Activated T-cell treated with anti-CD3 and anti-CD28 coated beads, Interleukin-2, amount 50 U/mL, for 72 hours (primary cell): ENCODE measurements at regions not wholly inside any gene's neighbourhood (a gene's known extent, or its start where the extent isn't known, plus 50 kb on each side); places are given as distances from the start of the nearest gene placed in this dataset.
"Not testable (repeated sequence)": the region's sequence is repeated elsewhere in the genome, so short reads cannot be mapped to it uniquely, and the experiment has no call there.

Experiments used
- ATAC-seq, 2 donors: fragments of 150-1000 bp; cut with Tn5 transposase; replicated peaks in 1 of 2; 2 replicates each; pipeline ENCODE4 v1.10.0; 2021; ENCODE audit warnings: moderate library complexity in 2 of 2, mild to moderate bottlenecking in 1 of 2
- DNase-seq, 2 donors: peaks; one replicate each; pipeline ENCODE4 v3.0.0; 2021 to 2022; ENCODE audit warnings: mixed read lengths in 1 of 2
- H3K27ac Mint-ChIP-seq: one replicate; pipeline ENCODE4 v1.8.0; 2022; ENCODE audit warnings: mild to moderate bottlenecking, moderate library complexity, mixed read lengths
- H3K27me3 Mint-ChIP-seq: one replicate; pipeline ENCODE4 v1.8.0; 2022; ENCODE audit warnings: low read depth, mixed read lengths
- H3K36me3 Mint-ChIP-seq, 2 donors: one replicate each; pipeline ENCODE4 v1.8.0; 2022; ENCODE audit warnings: mixed read lengths in 2 of 2, mild to moderate bottlenecking in 1 of 2; ENCODE audit not compliant: insufficient read depth in 2 of 2
- H3K4me1 Mint-ChIP-seq: one replicate; pipeline ENCODE4 v1.8.0; 2022; ENCODE audit warnings: low read depth, mixed read lengths
- H3K4me3 Mint-ChIP-seq, 2 donors: one replicate each; pipeline ENCODE4 v1.8.0; 2022; ENCODE audit warnings: mild to moderate bottlenecking in 2 of 2, mixed read lengths in 2 of 2, moderate library complexity in 2 of 2
- H3K9me3 Mint-ChIP-seq, 2 donors: one replicate each; pipeline ENCODE4 v1.8.0; 2022; ENCODE audit warnings: mixed read lengths in 2 of 2

DNA sequence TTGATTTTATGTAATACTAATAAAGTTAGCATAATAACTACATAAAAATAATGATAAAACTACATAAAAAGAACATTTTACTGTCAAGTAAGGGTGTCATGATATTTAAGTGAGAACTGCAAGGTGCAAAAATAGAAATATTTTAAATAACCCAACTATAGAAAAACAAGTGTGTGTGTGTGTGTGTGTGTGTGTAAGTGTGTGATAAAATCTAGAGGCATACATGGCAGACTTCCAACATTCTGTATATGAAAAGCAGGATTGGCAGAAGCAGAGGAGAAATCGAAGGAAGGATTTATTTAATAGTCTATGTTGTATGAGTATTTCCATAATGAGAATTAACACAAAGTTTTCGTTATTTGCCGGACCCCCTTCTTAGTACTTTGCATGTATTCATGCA lies 334.1 kb downstream of the KCNJ2 start:
- Mint-ChIP-seq H3K36me3 (no peaks in the 10 kb centered on the region), H3K27me3 (peaks cover 6% of the 10 kb centered on the region), H3K4me3 (no peak overlapping the region), H3K4me1 (no peaks in the 10 kb centered on the region), H3K9me3 (no peaks in the 10 kb centered on the region), H3K27ac (no peak overlapping the region)
- no peak for DNase-seq
- no peak for ATAC-seq

DNA sequence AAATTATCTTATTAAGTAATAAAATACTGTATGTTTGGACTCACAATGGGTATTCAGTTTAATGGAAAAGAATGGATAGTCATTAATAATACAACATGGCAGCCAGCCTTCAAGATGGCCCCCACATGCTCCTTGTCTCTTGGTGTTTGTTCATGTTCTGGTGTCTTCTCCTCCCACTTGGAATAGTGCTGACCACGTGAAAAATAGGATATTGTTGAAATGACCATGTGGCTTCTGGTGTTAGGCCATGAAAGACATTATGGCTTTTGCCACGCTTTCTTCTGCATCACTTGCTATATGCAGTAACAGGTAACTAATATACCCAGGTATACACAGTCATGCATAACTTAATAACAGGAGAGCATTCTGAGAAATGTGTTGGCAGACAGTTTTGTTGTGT lies 341.0 kb downstream of the KCNJ2 start:
- H3K27ac Mint-ChIP-seq: no peak overlapping the region
- no peak for DNase-seq
- H3K9me3 Mint-ChIP-seq: peaks cover 0 to 3% of the 10 kb centered on the region in 2 donors
- no peak overlapping the region for H3K4me3 Mint-ChIP-seq
- no peak for ATAC-seq
- H3K36me3 Mint-ChIP-seq: no peaks in the 10 kb centered on the region
- H3K4me1 Mint-ChIP-seq: no peaks in the 10 kb centered on the region
- H3K27me3 Mint-ChIP-seq: no peaks in the 10 kb centered on the region

DNA sequence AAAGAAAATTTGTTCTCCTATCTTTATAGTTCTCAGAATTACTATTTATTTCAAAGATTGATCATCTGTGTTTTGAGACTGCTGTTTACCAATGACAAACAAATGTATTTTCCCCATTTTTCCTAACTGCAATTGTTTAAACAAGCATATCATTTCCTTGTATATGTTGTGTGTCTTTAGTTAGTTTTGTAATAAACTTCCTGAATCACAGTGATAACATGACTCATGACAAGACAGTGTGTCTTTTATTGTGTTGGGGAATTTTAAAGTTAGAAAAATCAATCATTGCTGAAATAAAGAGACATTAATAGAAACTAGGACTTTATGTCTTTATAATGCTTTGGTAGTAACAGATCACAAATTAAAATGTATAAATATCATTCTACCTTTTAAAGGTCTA lies 348.5 kb downstream of the KCNJ2 start:
- no peak for ATAC-seq
- H3K9me3 Mint-ChIP-seq: no peaks in the 10 kb centered on the region
- no peak overlapping the region for H3K4me3 Mint-ChIP-seq
- no peak for DNase-seq
- H3K4me1 Mint-ChIP-seq: no peaks in the 10 kb centered on the region
- H3K27ac Mint-ChIP-seq: no peak overlapping the region
- H3K36me3 Mint-ChIP-seq: no peaks in the 10 kb centered on the region
- no peaks in the 10 kb centered on the region for H3K27me3 Mint-ChIP-seq

DNA sequence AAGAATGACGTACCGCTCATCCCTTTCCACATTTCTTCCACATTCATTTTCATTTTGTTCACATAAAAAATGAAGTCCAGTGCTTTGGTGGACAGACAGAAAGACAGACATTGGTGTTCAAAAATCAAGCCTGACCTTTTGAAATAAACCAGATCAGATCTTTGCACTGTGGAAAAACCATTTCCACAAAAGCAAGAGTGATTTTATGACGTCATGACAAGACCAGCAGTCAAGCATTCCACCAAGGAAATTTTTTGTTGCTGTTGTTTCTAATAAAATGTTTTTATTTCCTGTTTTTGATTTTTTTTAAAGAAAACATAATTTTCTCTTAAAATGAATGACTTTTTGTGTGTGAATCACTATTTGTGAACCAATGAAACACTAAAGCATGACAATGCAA lies 350.0 kb downstream of the KCNJ2 start:
- no peaks in the 10 kb centered on the region for H3K27me3 Mint-ChIP-seq
- H3K4me1 Mint-ChIP-seq: no peaks in the 10 kb centered on the region

DNA sequence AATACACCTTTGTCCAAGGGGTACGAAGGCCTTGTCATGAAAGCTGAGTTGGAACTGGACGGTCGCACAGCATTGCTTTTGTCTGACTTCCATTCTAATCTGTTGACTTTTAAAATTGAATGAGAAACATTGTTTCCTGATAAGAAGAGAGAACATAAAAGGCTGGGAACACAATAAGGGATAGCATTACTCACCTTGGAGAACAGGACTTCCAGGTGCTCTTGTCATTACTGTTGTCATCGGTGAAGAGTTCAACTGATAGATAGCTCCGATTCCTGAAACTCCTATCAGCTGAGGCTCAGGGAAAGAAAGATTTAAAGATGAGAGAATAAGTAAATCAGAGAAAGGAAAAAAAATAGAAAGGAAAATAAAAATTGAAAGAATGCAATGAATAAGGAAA lies 351.1 kb downstream of the KCNJ2 start:
- Mint-ChIP-seq H3K27me3 (no peaks in the 10 kb centered on the region), H3K4me3 (no peak overlapping the region), H3K9me3 (no peaks in the 10 kb centered on the region), H3K4me1 (no peaks in the 10 kb centered on the region), H3K27ac (no peak overlapping the region), H3K36me3 (no peaks in the 10 kb centered on the region)
- no peak for ATAC-seq
- DNase-seq: no peak

More for the DNA sequence above, 350.0 kb downstream of the KCNJ2 start:
- DNase-seq (no peak), ATAC-seq (no peak)
- no peak overlapping the region for H3K4me3 Mint-ChIP-seq
- H3K9me3 Mint-ChIP-seq: no peaks in the 10 kb centered on the region
- H3K27ac Mint-ChIP-seq: no peak overlapping the region
- H3K36me3 Mint-ChIP-seq: no peaks in the 10 kb centered on the region

DNA sequence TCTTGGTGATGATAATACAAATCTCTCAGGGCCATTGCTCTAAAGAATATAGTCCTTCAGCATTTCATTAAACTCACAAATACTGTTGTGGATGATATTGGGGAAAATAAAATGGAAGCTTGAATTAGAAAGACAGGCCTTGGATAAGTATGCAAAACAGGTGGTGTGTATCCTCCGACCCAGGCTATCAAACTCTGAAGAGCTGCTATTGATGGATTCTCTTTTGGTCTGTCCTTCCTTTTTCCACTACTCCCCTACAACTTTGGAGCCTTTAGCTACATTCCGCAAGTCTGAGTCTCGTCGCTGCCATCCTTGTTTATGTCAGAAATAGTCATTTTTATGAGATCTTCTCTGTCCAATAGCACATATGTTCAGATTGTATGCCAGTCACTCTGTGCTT lies 351.6 kb downstream of the KCNJ2 start:
- no peak for ATAC-seq
- Mint-ChIP-seq H3K4me1 (no peaks in the 10 kb centered on the region), H3K9me3 (no peaks in the 10 kb centered on the region), H3K27ac (no peak overlapping the region), H3K36me3 (no peaks in the 10 kb centered on the region), H3K27me3 (no peaks in the 10 kb centered on the region), H3K4me3 (no peak overlapping the region)
- no peak for DNase-seq

DNA sequence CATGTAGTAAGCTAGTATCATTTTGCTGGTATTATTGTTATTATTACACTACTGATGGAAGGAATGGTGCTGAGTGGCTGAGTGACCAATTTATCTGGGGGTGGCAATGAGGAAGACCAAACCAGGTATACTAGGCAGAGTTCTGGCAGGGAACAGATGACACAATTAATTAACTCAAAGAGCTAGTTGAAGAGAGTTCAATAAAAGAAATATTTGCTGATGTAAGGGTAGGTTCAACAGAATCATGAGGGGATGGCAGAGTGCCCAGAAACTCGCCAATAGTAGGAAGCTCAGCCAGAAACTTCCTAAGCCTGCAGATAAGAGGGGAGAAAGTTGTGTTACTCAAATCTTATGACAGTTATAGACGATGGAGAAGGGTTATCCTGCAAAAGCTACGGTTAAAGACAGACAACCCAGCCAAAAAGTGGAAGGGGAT lies 352.5 kb downstream of the KCNJ2 start:
- H3K27me3 Mint-ChIP-seq: no peaks in the 10 kb centered on the region
- DNase-seq: no peak
- no peak for ATAC-seq
- H3K27ac Mint-ChIP-seq: no peak overlapping the region
- no peaks in the 10 kb centered on the region for H3K4me1 Mint-ChIP-seq
- H3K9me3 Mint-ChIP-seq: no peaks in the 10 kb centered on the region
- no peak overlapping the region for H3K4me3 Mint-ChIP-seq
- H3K36me3 Mint-ChIP-seq: no peaks in the 10 kb centered on the region

DNA sequence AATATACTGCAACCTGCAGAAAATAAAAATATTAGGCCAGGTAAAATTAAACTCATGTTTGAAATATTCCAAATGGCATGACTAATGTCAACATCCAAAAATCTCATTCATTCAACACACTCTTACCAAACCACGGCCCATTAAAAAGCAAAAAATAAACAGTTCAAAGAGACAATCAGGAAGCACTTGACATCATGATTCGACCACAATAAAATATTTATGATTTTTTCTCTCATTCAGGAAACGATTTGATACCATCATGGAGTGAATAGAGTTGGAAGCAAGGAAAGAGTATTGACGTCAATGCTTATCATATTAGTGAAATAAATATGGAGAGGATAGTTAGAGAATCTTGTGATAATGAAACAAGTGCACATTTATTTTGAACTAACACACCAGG lies 354.1 kb downstream of the KCNJ2 start:
- no peak overlapping the region for H3K27ac Mint-ChIP-seq
- H3K4me1 Mint-ChIP-seq: no peaks in the 10 kb centered on the region
- H3K9me3 Mint-ChIP-seq: no peaks in the 10 kb centered on the region
- no peak overlapping the region for H3K4me3 Mint-ChIP-seq
- ATAC-seq: no peak
- no peaks in the 10 kb centered on the region for H3K36me3 Mint-ChIP-seq
- H3K27me3 Mint-ChIP-seq: no peaks in the 10 kb centered on the region
- DNase-seq: no peak

DNA sequence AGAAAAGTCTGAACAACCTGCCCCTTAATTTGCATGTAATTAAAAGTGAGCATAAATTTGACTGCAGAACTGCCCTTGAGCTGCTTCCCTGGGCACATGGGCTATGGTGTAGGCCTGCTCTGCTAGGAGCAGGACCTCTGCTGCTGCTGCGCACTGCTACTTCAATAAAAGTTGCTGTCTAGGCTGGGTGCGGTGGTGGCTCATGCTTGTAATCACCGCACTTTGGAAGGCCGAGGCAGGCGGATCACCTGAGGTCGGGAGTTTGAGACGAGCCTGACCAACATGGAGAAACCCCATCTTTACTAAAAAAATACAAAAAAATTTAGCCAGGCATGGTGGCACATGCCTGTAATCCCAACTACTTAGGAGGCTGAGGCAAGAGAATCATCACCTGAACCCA lies 355.7 kb downstream of the KCNJ2 start:
- not testable (repeated sequence) for H3K36me3 Mint-ChIP-seq, H3K27ac Mint-ChIP-seq, H3K4me3 Mint-ChIP-seq, H3K9me3 Mint-ChIP-seq, H3K27me3 Mint-ChIP-seq, DNase-seq, H3K4me1 Mint-ChIP-seq, ATAC-seq

DNA sequence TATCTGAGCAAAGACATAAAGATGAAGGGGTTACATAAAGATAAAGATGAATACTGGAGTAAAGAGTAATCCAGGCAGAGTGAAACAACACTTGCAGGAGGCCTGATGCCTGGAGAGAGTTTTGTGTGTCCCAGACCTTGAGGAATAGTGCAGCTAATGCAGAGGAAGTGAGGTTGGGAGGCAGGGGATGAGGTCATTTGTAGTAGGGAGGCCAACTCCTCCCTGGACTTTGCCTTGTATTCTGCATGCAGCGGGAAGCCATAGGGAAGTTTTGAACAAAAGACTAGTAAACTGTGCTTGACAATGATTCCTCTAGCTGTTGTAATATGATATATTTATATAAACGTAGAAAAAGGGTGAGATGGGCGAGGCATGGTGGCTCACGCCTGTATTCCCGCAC lies 356.6 kb downstream of the KCNJ2 start:
- Mint-ChIP-seq H3K9me3 (peaks cover 0 to 3% of the 10 kb centered on the region in 2 donors), H3K27me3 (no peaks in the 10 kb centered on the region), H3K4me3 (no peak overlapping the region), H3K27ac (no peak overlapping the region), H3K4me1 (no peaks in the 10 kb centered on the region), H3K36me3 (no peaks in the 10 kb centered on the region)
- ATAC-seq (no peak), DNase-seq (no peak)

DNA sequence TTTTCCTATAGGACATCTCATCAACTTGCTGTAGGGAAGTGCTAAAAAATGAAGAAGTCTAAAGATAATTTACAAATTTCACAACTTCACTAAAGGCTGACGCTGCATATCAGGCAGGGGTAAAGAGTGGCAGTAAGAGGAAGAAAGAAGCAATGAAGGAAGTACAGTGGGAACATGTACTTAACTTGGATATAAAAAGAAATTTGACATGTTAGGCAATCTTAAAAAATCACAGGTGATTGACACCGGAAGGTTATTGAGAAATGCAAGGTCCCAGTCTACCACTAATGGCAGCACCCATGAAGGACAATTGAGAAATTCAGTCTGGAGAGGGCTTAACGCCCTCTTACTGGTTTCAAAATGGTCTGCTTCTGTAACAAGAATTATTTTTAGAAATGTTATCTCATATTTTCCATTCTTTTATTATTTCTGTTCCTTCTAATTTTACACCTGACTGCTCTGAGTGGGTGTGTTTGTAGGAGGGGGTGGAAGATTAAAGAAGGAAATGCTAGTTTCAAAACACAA lies 358.1 kb downstream of the KCNJ2 start:
- Mint-ChIP-seq H3K4me3 (no peak overlapping the region), H3K36me3 (no peaks in the 10 kb centered on the region)

DNA sequence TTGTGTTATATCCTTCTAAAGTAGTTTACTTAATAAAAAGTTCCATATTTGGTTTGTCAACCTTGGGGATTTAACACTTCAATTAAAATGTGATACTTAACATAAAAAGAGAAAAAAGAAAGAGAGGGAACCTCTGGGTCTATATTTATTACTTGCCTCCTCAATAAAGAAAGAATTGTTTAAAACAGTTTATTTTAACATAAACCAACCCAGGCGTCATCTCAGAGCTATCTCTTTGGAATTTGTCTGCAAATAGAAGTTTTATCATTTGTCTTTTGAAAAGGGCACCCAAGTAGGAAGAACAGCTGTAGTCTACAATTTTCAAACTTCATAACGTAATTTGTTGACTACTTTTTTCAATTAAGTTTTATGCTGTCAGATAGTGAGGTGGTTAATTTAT lies 364.1 kb downstream of the KCNJ2 start:
- H3K27ac Mint-ChIP-seq: no peak overlapping the region

More for the DNA sequence above, 358.1 kb downstream of the KCNJ2 start:
- DNase-seq (no peak), ATAC-seq (no peak)
- Mint-ChIP-seq H3K9me3 (peaks cover 0 to 3% of the 10 kb centered on the region in 2 donors), H3K4me1 (no peaks in the 10 kb centered on the region), H3K27ac (no peak overlapping the region), H3K27me3 (no peaks in the 10 kb centered on the region)

DNA sequence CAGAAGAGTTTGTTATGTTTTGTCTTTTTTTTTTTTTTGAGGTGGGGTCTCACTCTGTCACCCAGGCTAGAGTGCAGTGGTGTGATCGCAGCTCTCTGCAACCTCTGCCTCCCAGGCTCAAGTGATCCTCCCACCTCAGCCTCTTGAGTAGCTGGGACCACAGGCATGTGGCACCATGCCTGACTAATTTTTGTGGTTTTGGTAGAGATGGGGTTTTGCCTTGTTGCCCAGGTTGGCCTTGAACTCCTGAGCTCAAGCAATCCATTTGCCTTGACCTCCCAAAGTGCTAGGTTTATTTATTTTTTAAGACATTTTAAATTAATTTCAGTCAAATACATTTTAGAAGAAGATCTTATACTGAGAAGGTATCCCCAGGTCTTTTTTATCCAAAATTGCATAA lies 366.7 kb downstream of the KCNJ2 start:
- H3K4me3 Mint-ChIP-seq: no peak overlapping the region
- H3K4me1 Mint-ChIP-seq: no peaks in the 10 kb centered on the region
- no peak for DNase-seq
- no peak for ATAC-seq
- H3K36me3 Mint-ChIP-seq: no peaks in the 10 kb centered on the region
- H3K9me3 Mint-ChIP-seq: no peaks in the 10 kb centered on the region
- no peak overlapping the region for H3K27ac Mint-ChIP-seq
- no peaks in the 10 kb centered on the region for H3K27me3 Mint-ChIP-seq

More for the DNA sequence above, 364.1 kb downstream of the KCNJ2 start:
- DNase-seq (no peak), ATAC-seq (no peak)
- H3K27me3 Mint-ChIP-seq: no peaks in the 10 kb centered on the region
- H3K36me3 Mint-ChIP-seq: no peaks in the 10 kb centered on the region
- H3K4me1 Mint-ChIP-seq: no peaks in the 10 kb centered on the region
- peaks cover 0 to 3% of the 10 kb centered on the region in 2 donors for H3K9me3 Mint-ChIP-seq
- H3K4me3 Mint-ChIP-seq: no peak overlapping the region

DNA sequence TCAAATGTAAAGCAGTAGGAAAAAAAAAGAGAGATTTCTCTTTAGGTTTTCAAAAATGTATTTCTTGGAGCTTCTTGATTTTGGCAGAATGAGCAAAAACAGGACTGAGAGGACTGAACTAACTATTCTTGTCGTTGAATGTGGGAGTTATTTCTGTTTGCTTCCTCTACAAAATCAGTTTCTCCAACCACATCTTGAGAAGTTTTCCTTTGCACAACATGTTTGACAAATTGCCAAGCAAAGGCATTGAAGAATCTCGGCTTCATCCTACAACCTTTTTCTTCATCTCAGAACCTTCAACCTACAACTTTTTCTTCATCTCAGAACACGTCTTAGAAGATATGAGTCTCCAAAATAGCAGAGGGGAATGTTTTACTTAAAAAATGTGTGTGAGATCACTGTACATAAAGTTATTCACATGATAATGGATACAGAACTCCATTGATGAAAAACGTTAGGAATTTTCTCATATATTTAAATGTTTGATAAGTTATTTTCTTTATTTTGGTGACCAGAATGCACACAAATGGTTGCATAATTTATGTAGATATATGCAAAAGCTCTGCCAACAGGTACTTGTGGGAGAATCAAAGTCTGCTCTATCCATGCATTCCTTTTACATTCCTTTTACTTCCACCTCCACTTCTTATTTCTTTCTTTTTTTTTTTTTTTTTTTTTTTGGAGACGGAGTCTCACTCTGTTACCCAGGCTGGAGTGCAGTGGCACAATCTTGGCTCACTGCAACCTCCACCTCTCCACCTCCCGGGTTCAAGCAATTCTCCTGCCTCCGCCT lies 370.0 kb downstream of the KCNJ2 start:
- Mint-ChIP-seq H3K27me3 (no peaks in the 10 kb centered on the region), H3K4me3 (no peak overlapping the region), H3K27ac (no peak overlapping the region), H3K36me3 (no peaks in the 10 kb centered on the region), H3K9me3 (no peaks in the 10 kb centered on the region), H3K4me1 (no peaks in the 10 kb centered on the region)
- no peak for DNase-seq
- no peak for ATAC-seq
